ENCODE measurements at regions not wholly inside any gene's neighbourhood (a gene's known extent, or its start where the extent isn't known, plus 50 kb on each side); places are given as distances from the start of the nearest gene placed in this dataset.
"Not testable (repeated sequence)": the region's sequence is repeated elsewhere in the genome, so short reads cannot be mapped to it uniquely, and the experiment has no call there.

- DNase-seq, result no peak
Measured at GRCh38 chr4:107388736-107389274, 331.2 kb downstream of the PAPSS1 start.

- no peak for DNase-seq
Measured at GRCh38 chr4:107380836-107381438, 339.1 kb downstream of the PAPSS1 start.

GRCh38 chr4:107380190-107380589 is 339.8 kb downstream of the PAPSS1 start:
- no peak for DNase-seq

- no peak for DNase-seq
Measured at GRCh38 chr4:107379054-107379869, 340.8 kb downstream of the PAPSS1 start.

- no peak for DNase-seq
Measured at GRCh38 chr4:107376293-107376692, 340.2 kb upstream of the DKK2 start.

- DNase-seq, result no peak
Measured at GRCh38 chr4:107366900-107367299, 330.8 kb upstream of the DKK2 start.

- no peak for DNase-seq
Measured at GRCh38 chr4:107366016-107366735, 330.1 kb upstream of the DKK2 start.

- DNase-seq, result no peak
Measured at GRCh38 chr4:107363125-107363524, 327.0 kb upstream of the DKK2 start.

- no peak for DNase-seq
Measured at GRCh38 chr4:107359208-107359607, 323.1 kb upstream of the DKK2 start.

- not testable (repeated sequence) for DNase-seq
Measured at GRCh38 chr4:107354304-107354703, 318.2 kb upstream of the DKK2 start.

- no peak for DNase-seq
Measured at GRCh38 chr4:107351196-107351595, 315.1 kb upstream of the DKK2 start.

- no peak for DNase-seq
Measured at GRCh38 chr4:107349732-107350131, 313.6 kb upstream of the DKK2 start.

- DNase-seq, result no peak
Measured at GRCh38 chr4:107349266-107349665, 313.2 kb upstream of the DKK2 start.

GRCh38 chr4:107348188-107349050 is 312.3 kb upstream of the DKK2 start:
- no peak for DNase-seq

- no peak for DNase-seq
Measured at GRCh38 chr4:107333518-107333917, 297.4 kb upstream of the DKK2 start.

GRCh38 chr4:107332656-107333055 is 296.5 kb upstream of the DKK2 start:
- DNase-seq, result not testable (repeated sequence)

GRCh38 chr4:107330916-107331315 is 294.8 kb upstream of the DKK2 start:
- no peak for DNase-seq

GRCh38 chr4:107319386-107319785 is 283.3 kb upstream of the DKK2 start:
- DNase-seq, result no peak

GRCh38 chr4:107318078-107318477 is 282.0 kb upstream of the DKK2 start:
- no peak for DNase-seq

- no peak for DNase-seq
Measured at GRCh38 chr4:107317611-107318010, 281.5 kb upstream of the DKK2 start.

GRCh38 chr4:107315584-107315983 is 279.5 kb upstream of the DKK2 start:
- no peak for DNase-seq

- DNase-seq, result no peak
Measured at GRCh38 chr4:107314156-107314555, 278.0 kb upstream of the DKK2 start.

- DNase-seq, result no peak
Measured at GRCh38 chr4:107312366-107312765, 276.3 kb upstream of the DKK2 start.

All from NCI-H524 treated with DMSO at 0.1 percent for 48 hours (cell line).